Prostate gland (tissue), 2 donors: ENCODE measurements at regions not wholly inside any gene's neighbourhood (a gene's known extent, or its start where the extent isn't known, plus 50 kb on each side); places are given as distances from the start of the nearest gene placed in this dataset.
"Not testable (repeated sequence)": the region's sequence is repeated elsewhere in the genome, so short reads cannot be mapped to it uniquely, and the experiment has no call there.

Experiments
- DNase-seq: peaks from one replicate; pipeline ENCODE4 v3.0.0-alpha.2; 2019; ENCODE audit warnings: low spot score
- H3K27ac ChIP-seq, 2 donors: fragments of 200-600 bp; sonication (generic); 2 replicates each; pipeline ENCODE4 v1.5.1; 2017 to 2019
- H3K27me3 ChIP-seq: fragments of 200-600 bp; sonication (generic); replicated peaks from 2 replicates; pipeline ENCODE4 v1.5.1; 2019; ENCODE audit not compliant: insufficient read depth
- H3K36me3 ChIP-seq, 2 donors: fragments of 200-600 bp; sonication (generic); 1 replicate in 1 of 2; 2 replicates in 1 of 2; pipeline versions ENCODE4 v1.5.1 to v1.8.1; 2017 to 2019
- H3K4me1 ChIP-seq: fragments of 200-600 bp; sonication (generic); replicated peaks from 2 replicates; pipeline ENCODE4 v1.5.1; 2019
- H3K4me3 ChIP-seq, 2 donors: fragments of 200-600 bp; sonication (generic); 2 replicates each; pipeline ENCODE4 v1.5.1; 2017 to 2019
- H3K9me3 ChIP-seq: fragments of 200-600 bp; sonication (generic); 2 replicates; pipeline ENCODE4 v1.5.1; 2017
- POLR2A ChIP-seq: fragments of 450-650 bp; IDR thresholded peaks from one replicate; pipeline ENCODE4 v1.6.1; 2016; ENCODE audit warnings: antibody characterized with exemption, mild to moderate bottlenecking
- POLR2AphosphoS5 ChIP-seq: sonication (generic); formaldehyde crosslinking; IDR thresholded peaks from one replicate; pipeline ENCODE4 v1.6.1; 2017; ENCODE audit warnings: antibody characterized with exemption
- WGBS: methylation state at CpG from one replicate; pipeline ENCODE4 v1.1.5; 2018; 5-methylcytosine and 5-hydroxymethylcytosine counted together
- intact Hi-C: fragments of 100-400 bp; cut with DNase I; formaldehyde crosslinking; loops from one replicate; pipeline ENCODE4 v1.14.2; 2022
- small RNA-seq, 2 donors: library from RNA; depleted of rRNA; stranded (forward); fragments of <200 nt; gene quantifications; one replicate each; pipeline ENCODE3, GENCODE V24; 2016
- TF ChIP-seq, protein P1 (sequence below), 4 experiments: fragments of 200-600 bp in 2 of 4; fragments of 450-650 bp in 2 of 4; sonication (generic) in 2 of 4; IDR thresholded peaks; 1 replicate in 3 of 4; 2 replicates in 1 of 4; pipeline ENCODE4 v1.5.1; 2016 to 2019; ENCODE audit warnings: antibody characterized with exemption in 4 of 4, mild to moderate bottlenecking in 2 of 4, moderate library complexity in 2 of 4

DNA sequence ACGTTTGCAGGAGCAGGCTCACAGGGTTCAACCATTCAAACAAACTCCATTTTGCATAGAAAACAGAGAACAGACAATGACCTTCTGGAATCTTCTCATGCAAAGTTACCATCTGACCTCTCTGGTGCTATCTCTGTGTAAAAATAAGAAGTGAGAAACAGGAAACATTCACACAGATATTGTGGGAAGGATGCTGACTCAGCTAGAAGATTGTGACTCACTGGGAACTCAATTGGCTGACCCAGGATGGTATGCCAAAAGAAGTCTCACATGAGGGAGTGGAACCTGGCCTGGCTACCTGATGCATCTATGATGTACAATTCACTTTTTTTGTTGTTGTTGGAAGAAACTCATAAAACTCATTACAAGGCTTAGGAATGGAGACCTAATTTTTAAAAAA is 61.1 kb upstream of the TBX18 start:
- intact Hi-C loops = no loop called here
- no peak for DNase-seq
- Histone ChIP-seq H3K4me1 (no peaks in the 10 kb centered on the region), H3K27me3 (no peaks in the 10 kb centered on the region), H3K27ac (no peak overlapping the region), H3K36me3 (no peaks in the 10 kb centered on the region), H3K9me3 (no peaks in the 10 kb centered on the region), H3K4me3 (no peak overlapping the region)
- TF ChIP-seq POLR2A = no peak
- TF ChIP-seq, protein P1, sequence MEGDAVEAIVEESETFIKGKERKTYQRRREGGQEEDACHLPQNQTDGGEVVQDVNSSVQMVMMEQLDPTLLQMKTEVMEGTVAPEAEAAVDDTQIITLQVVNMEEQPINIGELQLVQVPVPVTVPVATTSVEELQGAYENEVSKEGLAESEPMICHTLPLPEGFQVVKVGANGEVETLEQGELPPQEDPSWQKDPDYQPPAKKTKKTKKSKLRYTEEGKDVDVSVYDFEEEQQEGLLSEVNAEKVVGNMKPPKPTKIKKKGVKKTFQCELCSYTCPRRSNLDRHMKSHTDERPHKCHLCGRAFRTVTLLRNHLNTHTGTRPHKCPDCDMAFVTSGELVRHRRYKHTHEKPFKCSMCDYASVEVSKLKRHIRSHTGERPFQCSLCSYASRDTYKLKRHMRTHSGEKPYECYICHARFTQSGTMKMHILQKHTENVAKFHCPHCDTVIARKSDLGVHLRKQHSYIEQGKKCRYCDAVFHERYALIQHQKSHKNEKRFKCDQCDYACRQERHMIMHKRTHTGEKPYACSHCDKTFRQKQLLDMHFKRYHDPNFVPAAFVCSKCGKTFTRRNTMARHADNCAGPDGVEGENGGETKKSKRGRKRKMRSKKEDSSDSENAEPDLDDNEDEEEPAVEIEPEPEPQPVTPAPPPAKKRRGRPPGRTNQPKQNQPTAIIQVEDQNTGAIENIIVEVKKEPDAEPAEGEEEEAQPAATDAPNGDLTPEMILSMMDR (IDR thresholded peaks at IDR 0.05) = no peak
- no peak for TF ChIP-seq POLR2AphosphoS5
- WGBS = 68% methylated on average over 1 of the region's 1 CpG

- H3K27ac ChIP-seq, H3K4me3 ChIP-seq, H3K9me3 ChIP-seq, H3K27me3 ChIP-seq, DNase-seq, H3K4me1 ChIP-seq, H3K36me3 ChIP-seq, intact Hi-C loops: not testable (repeated sequence)
- WGBS = 89% methylated on average over 1 of the region's 1 CpG
These were observed 56.9 kb upstream of the TBX18 start for GRCh38 chr6:84821314-84821713.

- Histone ChIP-seq H3K4me3 (no peak overlapping the region), H3K4me1 (no peaks in the 10 kb centered on the region), H3K27me3 (no peaks in the 10 kb centered on the region), H3K9me3 (no peaks in the 10 kb centered on the region), H3K36me3 (no peaks in the 10 kb centered on the region), H3K27ac (no peak overlapping the region)
- TF ChIP-seq, protein P1 (IDR thresholded peaks at IDR 0.05) = no peak
- no peak for TF ChIP-seq POLR2AphosphoS5
- no peak for TF ChIP-seq POLR2A
- 58% methylated on average over 3 of the region's 3 CpGs for WGBS
- no peak for DNase-seq
- intact Hi-C loops = no loop called here
These were observed 52.3 kb upstream of the TBX18 start for GRCh38 chr6:84816741-84817140.

DNA sequence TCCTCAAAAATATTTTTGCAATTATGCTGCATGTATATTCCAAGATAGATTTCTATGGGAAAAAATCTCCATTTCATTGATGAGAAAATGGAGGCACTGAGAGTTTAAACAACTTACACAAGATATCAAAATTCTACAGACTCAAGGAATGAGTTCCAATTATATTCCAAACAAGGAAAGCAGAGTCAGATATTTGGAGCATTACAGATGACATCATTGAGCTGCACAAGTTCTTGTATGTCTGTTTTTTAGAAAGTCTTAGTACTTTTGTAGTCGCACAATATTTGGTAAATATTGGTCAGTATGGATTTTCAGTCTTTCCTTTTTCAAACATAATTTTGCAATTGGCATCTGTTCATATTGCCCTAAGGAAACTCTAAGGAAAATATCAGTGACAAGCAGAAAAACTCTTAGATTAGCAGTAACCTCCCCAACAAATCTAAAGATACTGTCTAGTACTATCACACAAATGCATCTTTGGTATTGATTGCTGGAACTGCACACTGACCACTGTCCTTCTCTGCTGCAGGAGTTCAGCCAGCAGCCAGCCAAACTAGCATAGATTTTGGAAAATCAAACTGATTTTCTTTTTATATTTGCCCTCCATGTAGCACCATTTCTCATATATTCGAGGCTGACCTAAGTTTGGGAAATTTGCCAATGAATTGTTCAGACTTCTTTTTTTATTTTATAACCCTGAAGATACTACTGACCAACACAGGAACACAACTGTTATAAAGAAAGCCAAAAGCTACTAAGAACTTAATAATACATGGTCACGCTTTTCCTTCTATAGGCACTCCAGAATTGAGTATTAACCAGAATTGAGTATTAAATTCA is 51.7 kb upstream of the TBX18 start:
- WGBS = 80% methylated on average over 3 of the region's 3 CpGs
- DNase-seq = no peak
- Histone ChIP-seq H3K27me3 (no peaks in the 10 kb centered on the region), H3K36me3 (no peaks in the 10 kb centered on the region), H3K9me3 (no peaks in the 10 kb centered on the region), H3K27ac (no peak overlapping the region), H3K4me3 (no peak overlapping the region), H3K4me1 (no peaks in the 10 kb centered on the region)
- intact Hi-C loops = no loop called here
- TF ChIP-seq, protein P1 (IDR thresholded peaks at IDR 0.05) = no peak
- TF ChIP-seq POLR2AphosphoS5 (no peak), POLR2A (no peak)

Small RNA genes lying in the stretch of these regions (small RNA-seq; reads per million reads assigned to genes)
- gene AL109941.1 = 0 reads per million in 2 donors
